K562 (cell line): ENCODE measurements at regions not wholly inside any gene's neighbourhood (a gene's known extent, or its start where the extent isn't known, plus 50 kb on each side); places are given as distances from the start of the nearest gene placed in this dataset.

Source experiments
- ATAC-seq: fragments of 200-7000 bp; cut with Tn5 transposase; 3 replicates; pipeline ENCODE4 v1.9.1; 2020; ENCODE audit warnings: moderate library complexity
- BruUV-seq: library from RNA; stranded (reverse); fragments of 400-500 nt; replicated peaks from 2 replicates; lab custom pipeline; 2021; lab: Mats Ljungman, UMichigan
- CTCF ChIA-PET: fragments of 300-600 bp; formaldehyde crosslinking; extraction: SDS; loops from one replicate; lab custom pipeline; 2021; ENCODE audit warnings: low intra/inter-chr PET ratio; lab: Yijun Ruan, JAX
- POLR2A ChIA-PET: fragments of 300-600, 350-650 bp; sonication (Branson Sonifier 250); formaldehyde crosslinking; extraction: SDS; loops from one replicate; lab custom pipeline; 2021; ENCODE audit warnings: antibody characterized with exemption, inconsistent platforms; lab: Yijun Ruan, JAX
- DNase-seq, 4 experiments: peaks; one replicate each; pipeline versions ENCODE4 v3.0.0 to v3.0.0-alpha.2; 2011 to 2018; ENCODE audit warnings: low spot score in 3 of 4, mixed read lengths in 3 of 4; ENCODE audit errors: extremely low read depth in 1 of 4
- FAIRE-seq: peaks from 2 replicates; lab custom pipeline; 2011; peaks lifted over from hg19 to GRCh38; lab: Jason Lieb, UNC
- H2AFZ ChIP-seq: 2 replicates; pipeline ENCODE4 v1.6.0; 2011; ENCODE audit warnings: low read depth, low read length, control low read depth, inconsistent platforms
- H3K27ac ChIP-seq: fragments of 200-600 bp; 3 replicates; pipeline ENCODE4 v1.8.0; 2011; ENCODE audit warnings: low read depth, mild to moderate bottlenecking, control low read depth, inconsistent platforms, low read length, moderate library complexity, mixed read lengths; ENCODE audit errors: extremely low read depth
- H3K27me3 ChIP-seq, 2 experiments: fragments of 300-600 bp in 1 of 2; 2 replicates in 1 of 2; 3 replicates in 1 of 2; pipeline versions ENCODE4 v1.6.0 to v1.8.0; 2011; ENCODE audit warnings: inconsistent platforms in 2 of 2, low read length in 2 of 2, mild to moderate bottlenecking in 1 of 2, mixed read lengths in 1 of 2, moderate library complexity in 1 of 2; ENCODE audit not compliant: control insufficient read depth in 2 of 2, insufficient read depth in 2 of 2
- H3K36me3 ChIP-seq: fragments of 300-600 bp; 3 replicates; pipeline ENCODE4 v1.8.0; 2011; ENCODE audit warnings: mild to moderate bottlenecking, low read length, inconsistent platforms; ENCODE audit not compliant: control insufficient read depth, insufficient read depth
- H3K4me1 ChIP-seq, 2 experiments: fragments of 200-600 bp in 1 of 2; replicated peaks in 1 of 2; 2 replicates in 1 of 2; 3 replicates in 1 of 2; pipeline versions ENCODE4 v1.5.1 to v1.8.0; 2011; ENCODE audit warnings: inconsistent platforms in 2 of 2, low read length in 2 of 2, mild to moderate bottlenecking in 1 of 2, mixed read lengths in 1 of 2, moderate library complexity in 1 of 2; ENCODE audit not compliant: control insufficient read depth in 2 of 2, insufficient read depth in 2 of 2
- H3K4me2 ChIP-seq: 2 replicates; pipeline ENCODE4 v1.6.1; 2011; ENCODE audit warnings: low read length, control low read depth, inconsistent platforms, mixed read lengths; ENCODE audit not compliant: insufficient read depth
- H3K4me3 ChIP-seq: fragments of 200-600 bp; sonication (generic), shearing (Covaris generic); 2 replicates; pipeline ENCODE4 v1.5.1; 2016; ENCODE audit warnings: control low read depth, inconsistent platforms
- H3K79me2 ChIP-seq: fragments of 200-600 bp; 3 replicates; pipeline ENCODE4 v1.8.0; 2011; ENCODE audit warnings: low read length, inconsistent platforms; ENCODE audit not compliant: control insufficient read depth, insufficient read depth
- H3K9ac ChIP-seq, 2 experiments: 2 replicates each; pipeline versions ENCODE4 v1.6.0 to v1.6.1; 2011; ENCODE audit warnings: low read depth in 2 of 2, low read length in 2 of 2, control low read depth in 1 of 2, inconsistent platforms in 1 of 2, mild to moderate bottlenecking in 1 of 2, mixed read lengths in 1 of 2; ENCODE audit not compliant: insufficient read depth in 1 of 2
- H3K9me1 ChIP-seq: one replicate; pipeline ENCODE4 v1.6.0; 2011; ENCODE audit warnings: inconsistent platforms, mild to moderate bottlenecking, low read length, moderate library complexity; ENCODE audit not compliant: control insufficient read depth, insufficient read depth
- H3K9me3 ChIP-seq: replicated peaks from 2 replicates; pipeline ENCODE4 v1.5.1; 2011; ENCODE audit warnings: low read depth, low read length, inconsistent platforms; ENCODE audit not compliant: control insufficient read depth, insufficient read depth
- H4K20me1 ChIP-seq: replicated peaks from 2 replicates; pipeline ENCODE4 v1.6.1; 2011; ENCODE audit warnings: low read length, inconsistent platforms, mixed read lengths; ENCODE audit not compliant: control insufficient read depth, insufficient read depth
- BHLHE40 ChIP-seq: IDR thresholded peaks from 2 replicates; pipeline ENCODE4 v1.6.1; 2011; ENCODE audit warnings: low read length, improper control_type of control experiment
- CC2D1A ChIP-seq: fragments of 450-650 bp; IDR thresholded peaks from 2 replicates; pipeline ENCODE4 v1.6.1; 2017; ENCODE audit warnings: mild to moderate bottlenecking
- FOXA1 ChIP-seq: fragments of 450-650 bp; IDR thresholded peaks from 2 replicates; pipeline ENCODE4 v1.6.1; 2016; ENCODE audit warnings: mild to moderate bottlenecking, borderline replicate concordance
- FOXP1 ChIP-seq: sonication (generic); formaldehyde crosslinking; IDR thresholded peaks from 2 replicates; pipeline ENCODE4 v1.8.0; 2022; ENCODE audit warnings: mild to moderate bottlenecking, missing genetic modification reagents
- MTA2 ChIP-seq: fragments of 450-650 bp; IDR thresholded peaks from 2 replicates; pipeline ENCODE4 v1.6.1; 2016; ENCODE audit warnings: low read depth
- NEUROD1 ChIP-seq: fragments of 150-350 bp; IDR thresholded peaks from 2 replicates; pipeline ENCODE4 v1.6.1; 2014; ENCODE audit warnings: borderline replicate concordance, low read length, low read depth; ENCODE audit not compliant: partially characterized antibody
- NRF1 ChIP-seq, 2 experiments: fragments of 450-650 bp; IDR thresholded peaks in 1 of 2; conservative IDR thresholded peaks in 1 of 2; 2 replicates each; pipeline ENCODE4 v1.6.1; 2014; ENCODE audit warnings: mild to moderate bottlenecking in 2 of 2
- RBFOX2 ChIP-seq: fragments of 200-400 bp; formaldehyde crosslinking; IDR thresholded peaks from 2 replicates; pipeline ENCODE4 v1.6.1; 2017; ENCODE audit warnings: low read depth, mild to moderate bottlenecking, low read length, moderate library complexity
- TEAD1 ChIP-seq, 2 experiments: fragments of 450-650 bp in 1 of 2; sonication (generic) in 1 of 2; formaldehyde crosslinking; IDR thresholded peaks; 2 replicates each; pipeline versions ENCODE4 v1.4.0 to v1.8.0; 2020 to 2022; ENCODE audit warnings: mild to moderate bottlenecking in 2 of 2, missing genetic modification reagents in 1 of 2
- ZFX ChIP-seq: sonication (generic); formaldehyde crosslinking; IDR thresholded peaks from 2 replicates; pipeline ENCODE4 v1.8.0; 2022; ENCODE audit warnings: mild to moderate bottlenecking, missing genetic modification reagents, moderate library complexity
- ZKSCAN1 ChIP-seq: fragments of 150-350 bp; IDR thresholded peaks from 2 replicates; pipeline ENCODE4 v1.6.1; 2016; ENCODE audit warnings: low read depth, low read length
- WGBS: fragments of 100-300 bp; shearing (Covaris generic); methylation state at CpG from one replicate; pipeline ENCODE4 v1.1.6; 2016; ENCODE audit warnings: low coverage, mixed read lengths; ENCODE audit not compliant: insufficient coverage; ENCODE audit errors: missing lambda C conversion rate; 5-methylcytosine and 5-hydroxymethylcytosine counted together
- in situ Hi-C: fragments of 300-500 bp; cut with MboI; formaldehyde crosslinking; loops from 4 replicates; pipeline ENCODE4 v1.15.0; 2018; ENCODE audit warnings: inconsistent platforms, mixed read lengths
- intact Hi-C: fragments of 100-400 bp; cut with micrococcal nuclease; formaldehyde crosslinking; loops from 2 replicates; pipeline ENCODE4 v1.14.2; 2022
- TF ChIP-seq, protein P1 (sequence below): fragments of 250-450 bp; sonication (Bioruptor Pico); IDR thresholded peaks from 2 replicates; pipeline ENCODE4 v1.5.0; 2022; ENCODE audit warnings: mild to moderate bottlenecking
- TF ChIP-seq, protein P2 (sequence below): sonication (generic); formaldehyde crosslinking; IDR thresholded peaks from 2 replicates; pipeline ENCODE4 v1.8.0; 2023; ENCODE audit warnings: mild to moderate bottlenecking, missing genetic modification reagents

DNA sequence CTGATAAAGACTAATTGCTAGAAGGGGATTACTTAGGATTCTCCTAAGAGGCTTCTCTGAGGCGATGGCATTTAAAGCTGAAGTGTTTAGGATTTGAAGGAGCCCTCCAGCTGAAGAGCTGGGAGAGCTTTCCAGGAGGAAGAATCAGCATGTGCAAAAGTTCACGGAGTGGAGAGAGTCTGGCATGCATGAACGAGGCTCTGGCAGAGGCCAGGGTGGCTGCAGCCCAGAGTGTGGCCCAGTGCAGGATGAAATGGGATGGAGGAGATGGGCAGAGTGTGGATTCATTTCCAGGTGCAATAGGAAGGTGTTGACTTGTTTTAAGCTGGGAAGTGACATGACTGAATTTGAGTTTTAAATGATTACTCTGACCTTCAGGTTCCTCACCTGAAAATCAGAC, 249.0 kb upstream of the CCL2 start (continued):
- no peak for TF ChIP-seq FOXP1 (CRISPR knock-in tag)
- TF ChIP-seq, protein P1, sequence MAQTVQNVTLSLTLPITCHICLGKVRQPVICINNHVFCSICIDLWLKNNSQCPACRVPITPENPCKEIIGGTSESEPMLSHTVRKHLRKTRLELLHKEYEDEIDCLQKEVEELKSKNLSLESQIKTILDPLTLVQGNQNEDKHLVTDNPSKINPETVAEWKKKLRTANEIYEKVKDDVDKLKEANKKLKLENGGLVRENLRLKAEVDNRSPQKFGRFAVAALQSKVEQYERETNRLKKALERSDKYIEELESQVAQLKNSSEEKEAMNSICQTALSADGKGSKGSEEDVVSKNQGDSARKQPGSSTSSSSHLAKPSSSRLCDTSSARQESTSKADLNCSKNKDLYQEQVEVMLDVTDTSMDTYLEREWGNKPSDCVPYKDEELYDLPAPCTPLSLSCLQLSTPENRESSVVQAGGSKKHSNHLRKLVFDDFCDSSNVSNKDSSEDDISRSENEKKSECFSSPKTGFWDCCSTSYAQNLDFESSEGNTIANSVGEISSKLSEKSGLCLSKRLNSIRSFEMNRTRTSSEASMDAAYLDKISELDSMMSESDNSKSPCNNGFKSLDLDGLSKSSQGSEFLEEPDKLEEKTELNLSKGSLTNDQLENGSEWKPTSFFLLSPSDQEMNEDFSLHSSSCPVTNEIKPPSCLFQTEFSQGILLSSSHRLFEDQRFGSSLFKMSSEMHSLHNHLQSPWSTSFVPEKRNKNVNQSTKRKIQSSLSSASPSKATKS (CRISPR knock-in tag), result no peak

DNA sequence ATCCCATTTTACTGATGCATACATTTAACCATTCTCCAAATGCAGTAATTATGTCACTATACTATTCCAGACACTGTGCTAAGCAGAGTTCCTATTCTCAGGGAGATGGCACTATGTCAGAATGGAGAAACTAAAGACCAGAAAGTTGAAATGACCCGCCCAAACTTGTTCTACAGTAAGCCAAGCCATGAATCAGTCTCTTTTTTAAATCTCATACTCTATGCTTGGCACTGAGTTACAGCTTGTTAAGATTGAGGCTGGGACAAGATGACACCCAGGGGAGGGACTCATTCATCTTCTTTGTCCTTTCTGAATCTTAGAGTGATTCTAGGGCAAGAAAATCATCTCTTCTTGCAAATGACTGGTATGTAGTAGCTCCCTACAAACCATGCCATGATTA, 247.0 kb upstream of the CCL2 start:
- CTCF ChIA-PET, result interaction anchor here (0.6 kb wide), 1 partner anchor 10 kb away, joined by 3 read pairs; no protein-coding TSS in a partner anchor
- WGBS, result 0% methylated on average over 1 of the region's 1 CpG
- H4K20me1 ChIP-seq, result no peaks in the 10 kb centered on the region
- no peaks in the 10 kb centered on the region for H3K9me1 ChIP-seq
- ATAC-seq (no peak), FAIRE-seq (no peak), DNase-seq (no peak)
- no peak overlapping the region for H3K4me3 ChIP-seq
- no peak overlapping the region for H2AFZ ChIP-seq
- no peaks in the 10 kb centered on the region for H3K4me1 ChIP-seq
- intact Hi-C loops (no loop called here), in situ Hi-C loops (no loop called here)
- H3K27me3 ChIP-seq, result peaks cover 0 to 18% of the 10 kb centered on the region in 2 experiments; a peak in 2 of 5 replicates
- H3K9ac ChIP-seq, result no peak overlapping the region
- BruUV-seq, result no TSS peak
- no peaks in the 10 kb centered on the region for H3K36me3 ChIP-seq
- H3K4me2 ChIP-seq, result no peak overlapping the region
- no peak for TF ChIP-seq BHLHE40
- no peak for TF ChIP-seq FOXA1
- TF ChIP-seq NRF1 (conservative IDR thresholded peaks at IDR 0.05 in 1 of 2, IDR thresholded peaks at IDR 0.05 in 1 of 2), result no peak
- TF ChIP-seq MTA2, result no peak
- TF ChIP-seq NEUROD1, result no peak
- TF ChIP-seq, protein P2, sequence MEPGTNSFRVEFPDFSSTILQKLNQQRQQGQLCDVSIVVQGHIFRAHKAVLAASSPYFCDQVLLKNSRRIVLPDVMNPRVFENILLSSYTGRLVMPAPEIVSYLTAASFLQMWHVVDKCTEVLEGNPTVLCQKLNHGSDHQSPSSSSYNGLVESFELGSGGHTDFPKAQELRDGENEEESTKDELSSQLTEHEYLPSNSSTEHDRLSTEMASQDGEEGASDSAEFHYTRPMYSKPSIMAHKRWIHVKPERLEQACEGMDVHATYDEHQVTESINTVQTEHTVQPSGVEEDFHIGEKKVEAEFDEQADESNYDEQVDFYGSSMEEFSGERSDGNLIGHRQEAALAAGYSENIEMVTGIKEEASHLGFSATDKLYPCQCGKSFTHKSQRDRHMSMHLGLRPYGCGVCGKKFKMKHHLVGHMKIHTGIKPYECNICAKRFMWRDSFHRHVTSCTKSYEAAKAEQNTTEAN (CRISPR knock-in tag), result no peak
- no peak for TF ChIP-seq TEAD1 (CRISPR knock-in tag; IDR thresholded peaks at IDR 0.05)
- TF ChIP-seq CC2D1A, result no peak
- TF ChIP-seq RBFOX2, result no peak
- no peak for TF ChIP-seq ZKSCAN1
- TF ChIP-seq ZFX (CRISPR knock-in tag), result no peak
- TF ChIP-seq, all 486 proteins: peak for 0
- H3K79me2 ChIP-seq, result no peaks in the 10 kb centered on the region
- POLR2A ChIA-PET, result no interaction called here
- H3K9me3 ChIP-seq, result no peaks in the 10 kb centered on the region
- no peak overlapping the region for H3K27ac ChIP-seq
